SK-N-MC (cell line): ENCODE measurements at regions not wholly inside any gene's neighbourhood (a gene's known extent, or its start where the extent isn't known, plus 50 kb on each side); places are given as distances from the start of the nearest gene placed in this dataset.
"Not testable (repeated sequence)": the region's sequence is repeated elsewhere in the genome, so short reads cannot be mapped to it uniquely, and the experiment has no call there.

Experiments used
- EZH2 ChIP-seq: fragments of 200-600 bp; sonication (generic); IDR thresholded peaks from one replicate; pipeline ENCODE4 v1.6.1; 2017; ENCODE audit warnings: antibody characterized with exemption
- FOXP2 ChIP-seq: optimal IDR thresholded peaks from 2 replicates; pipeline ENCODE3; 2011; ENCODE audit warnings: mild to moderate bottlenecking, moderate library complexity; ENCODE audit not compliant: insufficient read depth; ENCODE audit errors: extremely low read length, control extremely low read depth
- POLR2AphosphoS5 ChIP-seq: IDR thresholded peaks from 2 replicates; pipeline ENCODE4 v1.6.1; 2012; ENCODE audit warnings: mild to moderate bottlenecking, low read depth, low read length, borderline replicate concordance

DNA sequence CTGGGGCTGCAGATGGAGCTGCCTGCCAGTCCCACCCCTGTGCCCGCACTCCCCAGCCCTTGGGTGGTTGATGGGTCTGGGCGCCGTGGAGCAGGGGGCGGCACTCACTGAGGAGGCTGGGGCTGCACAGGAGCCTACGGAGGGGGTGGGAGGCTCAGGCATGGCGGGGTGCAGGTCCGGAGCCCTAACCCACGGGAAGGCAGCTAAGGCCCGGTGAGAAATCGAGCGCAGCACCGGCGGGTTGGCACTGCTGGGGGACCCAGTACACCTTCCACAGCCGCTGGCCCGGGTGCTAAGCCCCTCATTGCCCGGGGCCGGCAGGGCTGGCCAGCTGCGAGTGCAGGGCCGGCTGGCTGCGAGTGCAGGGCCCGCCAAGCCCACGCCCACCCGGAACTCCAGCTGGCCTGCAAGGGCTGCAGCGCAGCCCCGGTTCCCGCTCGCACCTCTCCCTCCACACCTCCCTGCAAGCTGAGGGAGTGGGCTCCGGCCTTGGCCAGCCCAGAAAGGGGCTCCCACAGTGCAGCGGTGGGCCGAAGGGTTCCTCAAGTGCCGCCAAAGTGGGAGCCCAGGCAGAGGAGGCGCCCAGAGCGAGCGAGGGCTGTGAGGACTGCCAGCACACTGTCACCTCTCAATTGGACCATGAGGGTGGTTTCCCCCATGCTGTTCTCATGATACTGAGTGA lies 80.8 kb upstream of the LUZP2 start:
- not testable (repeated sequence) for TF ChIP-seq EZH2, POLR2AphosphoS5, FOXP2
